Adrenal gland (tissue), 5 donors: ENCODE measurements at regions not wholly inside any gene's neighbourhood (a gene's known extent, or its start where the extent isn't known, plus 50 kb on each side); places are given as distances from the start of the nearest gene placed in this dataset.

Experiments used
- POLR2A ChIP-seq, 2 donors: fragments of 450-650 bp; IDR thresholded peaks; one replicate each; pipeline ENCODE4 v1.6.1; 2017; ENCODE audit warnings: antibody characterized with exemption in 2 of 2, mild to moderate bottlenecking in 2 of 2, moderate library complexity in 1 of 2
- TF ChIP-seq, protein P1 (sequence below), 6 experiments: fragments of 450-650 bp in 4 of 6; fragments of 200-600 bp in 2 of 6; sonication (generic) in 1 of 6; IDR thresholded peaks; 1 replicate in 5 of 6; 2 replicates in 1 of 6; pipeline versions ENCODE4 v1.5.1 to v1.8.0; 2016 to 2021; ENCODE audit warnings: antibody characterized with exemption in 6 of 6, mild to moderate bottlenecking in 2 of 6, moderate library complexity in 1 of 6
- donor health status: DM: no; HTN: no; CAD: no.

DNA sequence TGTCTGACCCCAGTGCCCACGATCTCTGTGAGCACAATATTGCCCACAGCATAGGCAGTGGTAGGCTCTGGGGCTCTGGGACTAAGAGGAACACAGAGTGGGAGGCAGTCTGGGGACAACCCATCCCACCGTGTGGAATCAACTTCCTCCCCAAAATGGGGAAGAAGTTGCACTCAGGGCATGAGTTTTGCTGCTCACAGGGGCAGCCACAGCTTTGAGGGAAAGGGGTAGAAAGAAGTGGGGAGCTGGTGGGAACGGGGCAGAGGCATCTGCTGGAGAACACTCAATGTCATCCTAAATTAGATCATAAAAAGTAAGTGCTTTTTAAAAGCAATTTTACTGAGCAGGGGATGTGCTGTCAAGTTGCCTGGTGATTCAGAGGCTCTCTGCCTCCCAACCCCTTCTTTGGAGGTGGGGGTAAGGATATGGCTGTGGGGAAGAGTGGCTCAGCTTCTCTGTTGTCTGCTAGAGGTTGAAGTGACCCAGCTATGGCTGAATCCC, 233.8 kb upstream of the NCAM1 start:
- TF ChIP-seq, protein P1, sequence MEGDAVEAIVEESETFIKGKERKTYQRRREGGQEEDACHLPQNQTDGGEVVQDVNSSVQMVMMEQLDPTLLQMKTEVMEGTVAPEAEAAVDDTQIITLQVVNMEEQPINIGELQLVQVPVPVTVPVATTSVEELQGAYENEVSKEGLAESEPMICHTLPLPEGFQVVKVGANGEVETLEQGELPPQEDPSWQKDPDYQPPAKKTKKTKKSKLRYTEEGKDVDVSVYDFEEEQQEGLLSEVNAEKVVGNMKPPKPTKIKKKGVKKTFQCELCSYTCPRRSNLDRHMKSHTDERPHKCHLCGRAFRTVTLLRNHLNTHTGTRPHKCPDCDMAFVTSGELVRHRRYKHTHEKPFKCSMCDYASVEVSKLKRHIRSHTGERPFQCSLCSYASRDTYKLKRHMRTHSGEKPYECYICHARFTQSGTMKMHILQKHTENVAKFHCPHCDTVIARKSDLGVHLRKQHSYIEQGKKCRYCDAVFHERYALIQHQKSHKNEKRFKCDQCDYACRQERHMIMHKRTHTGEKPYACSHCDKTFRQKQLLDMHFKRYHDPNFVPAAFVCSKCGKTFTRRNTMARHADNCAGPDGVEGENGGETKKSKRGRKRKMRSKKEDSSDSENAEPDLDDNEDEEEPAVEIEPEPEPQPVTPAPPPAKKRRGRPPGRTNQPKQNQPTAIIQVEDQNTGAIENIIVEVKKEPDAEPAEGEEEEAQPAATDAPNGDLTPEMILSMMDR (IDR thresholded peaks at IDR 0.05): no peak
- TF ChIP-seq POLR2A (IDR thresholded peaks at IDR 0.05): no peak
